ENCODE measurements at regions not wholly inside any gene's neighbourhood (a gene's known extent, or its start where the extent isn't known, plus 50 kb on each side); places are given as distances from the start of the nearest gene placed in this dataset.

GRCh38 chr18:75639472-75639831 is 211.9 kb upstream of the SMIM21 start:
- ChIA-PET POLR2A (no interaction called here), CTCF (no interaction called here)
- no peak for DNase-seq (ENCODE audit: extremely low spot score)
- TF ChIP-seq BHLHE40 (IDR thresholded peaks at IDR 0.05; ENCODE audit: borderline replicate concordance) = no peak
- TF ChIP-seq FOXA1 (IDR thresholded peaks at IDR 0.05) = no peak
- no peak for TF ChIP-seq CTBP1 (IDR thresholded peaks at IDR 0.05; ENCODE audit: borderline replicate concordance)
- TF ChIP-seq SP1 (IDR thresholded peaks at IDR 0.05) = no peak
- no peak for TF ChIP-seq NFRKB (IDR thresholded peaks at IDR 0.05)
- TF ChIP-seq LEF1 (IDR thresholded peaks at IDR 0.05; ENCODE audit: borderline replicate concordance) = no peak
- no peak for TF ChIP-seq ELF4 (IDR thresholded peaks at IDR 0.05)
- TF ChIP-seq ZNF384 (IDR thresholded peaks at IDR 0.05) = no peak
- no peak for TF ChIP-seq FOXM1 (IDR thresholded peaks at IDR 0.05; ENCODE audit: borderline replicate concordance)
- TF ChIP-seq PKNOX1 (IDR thresholded peaks at IDR 0.05) = no peak
- no peak for TF ChIP-seq FOXK2 (IDR thresholded peaks at IDR 0.05)
- TF ChIP-seq HDGF (IDR thresholded peaks at IDR 0.05; ENCODE audit: borderline replicate concordance) = no peak
- TF ChIP-seq TARDBP (IDR thresholded peaks at IDR 0.05) = no peak
- TF ChIP-seq ARNT (IDR thresholded peaks at IDR 0.05) = no peak
- TF ChIP-seq L3MBTL2 (conservative IDR thresholded peaks at IDR 0.05) = no peak
- TF ChIP-seq SUZ12 (IDR thresholded peaks at IDR 0.05) = no peak

- CTCF ChIA-PET = no interaction called here
- TF ChIP-seq ARNT (IDR thresholded peaks at IDR 0.05) = no peak
- no peak for TF ChIP-seq SUZ12 (IDR thresholded peaks at IDR 0.05)
- no peak for TF ChIP-seq SP1 (IDR thresholded peaks at IDR 0.05)
- no peak for TF ChIP-seq FOXK2 (IDR thresholded peaks at IDR 0.05)
- no peak for TF ChIP-seq FOXA1 (IDR thresholded peaks at IDR 0.05)
- TF ChIP-seq PKNOX1 (IDR thresholded peaks at IDR 0.05) = no peak
- no peak for TF ChIP-seq ELF4 (IDR thresholded peaks at IDR 0.05)
- TF ChIP-seq CTBP1 (IDR thresholded peaks at IDR 0.05; ENCODE audit: borderline replicate concordance) = no peak
- no peak for TF ChIP-seq L3MBTL2 (conservative IDR thresholded peaks at IDR 0.05)
- no peak for TF ChIP-seq BHLHE40 (IDR thresholded peaks at IDR 0.05; ENCODE audit: borderline replicate concordance)
- no peak for TF ChIP-seq ZNF384 (IDR thresholded peaks at IDR 0.05)
- no peak for TF ChIP-seq TARDBP (IDR thresholded peaks at IDR 0.05)
- TF ChIP-seq LEF1 (IDR thresholded peaks at IDR 0.05; ENCODE audit: borderline replicate concordance) = no peak
- no peak for TF ChIP-seq FOXM1 (IDR thresholded peaks at IDR 0.05; ENCODE audit: borderline replicate concordance)
- no peak for TF ChIP-seq HDGF (IDR thresholded peaks at IDR 0.05; ENCODE audit: borderline replicate concordance)
- no peak for TF ChIP-seq NFRKB (IDR thresholded peaks at IDR 0.05)
- POLR2A ChIA-PET = no interaction called here
- no peak for DNase-seq (ENCODE audit: extremely low spot score)
Observed at GRCh38 chr18:75638776-75639471, 211.4 kb upstream of the SMIM21 start.

- POLR2A ChIA-PET = no interaction called here
- TF ChIP-seq SUZ12 (IDR thresholded peaks at IDR 0.05) (no peak), SP1 (IDR thresholded peaks at IDR 0.05) (no peak), ZNF384 (IDR thresholded peaks at IDR 0.05) (no peak), LEF1 (IDR thresholded peaks at IDR 0.05; ENCODE audit: borderline replicate concordance) (no peak), PKNOX1 (IDR thresholded peaks at IDR 0.05) (no peak), FOXA1 (IDR thresholded peaks at IDR 0.05) (no peak), FOXK2 (IDR thresholded peaks at IDR 0.05) (no peak)
- DNase-seq (ENCODE audit: extremely low spot score) = no peak
- CTCF ChIA-PET = no interaction called here
Observed at GRCh38 chr18:75638223-75638775, 210.8 kb upstream of the SMIM21 start.

- ChIA-PET POLR2A (no interaction called here), CTCF (no interaction called here)
- TF ChIP-seq FOXK2 (IDR thresholded peaks at IDR 0.05) (no peak), SP1 (IDR thresholded peaks at IDR 0.05) (no peak), SUZ12 (IDR thresholded peaks at IDR 0.05) (no peak), L3MBTL2 (conservative IDR thresholded peaks at IDR 0.05) (no peak), LEF1 (IDR thresholded peaks at IDR 0.05; ENCODE audit: borderline replicate concordance) (no peak), BHLHE40 (IDR thresholded peaks at IDR 0.05; ENCODE audit: borderline replicate concordance) (no peak), FOXA1 (IDR thresholded peaks at IDR 0.05) (no peak), NFRKB (IDR thresholded peaks at IDR 0.05) (no peak), TARDBP (IDR thresholded peaks at IDR 0.05) (no peak), ZNF384 (IDR thresholded peaks at IDR 0.05) (no peak), ELF4 (IDR thresholded peaks at IDR 0.05) (no peak), PKNOX1 (IDR thresholded peaks at IDR 0.05) (no peak), FOXM1 (IDR thresholded peaks at IDR 0.05; ENCODE audit: borderline replicate concordance) (no peak), ARNT (IDR thresholded peaks at IDR 0.05) (no peak), HDGF (IDR thresholded peaks at IDR 0.05; ENCODE audit: borderline replicate concordance) (no peak), CTBP1 (IDR thresholded peaks at IDR 0.05; ENCODE audit: borderline replicate concordance) (no peak)
- no peak for DNase-seq (ENCODE audit: extremely low spot score)
Observed at GRCh38 chr18:75635096-75635495, 207.6 kb upstream of the SMIM21 start.

GRCh38 chr18:75625966-75626365 is 198.5 kb upstream of the SMIM21 start:
- POLR2A ChIA-PET = no interaction called here

More at GRCh38 chr18:75625966-75626365, 198.5 kb upstream of the SMIM21 start:
- no peak for DNase-seq (ENCODE audit: extremely low spot score)
- TF ChIP-seq ZNF384 (IDR thresholded peaks at IDR 0.05) = no peak
- TF ChIP-seq SP1 (IDR thresholded peaks at IDR 0.05) = no peak
- TF ChIP-seq LEF1 (IDR thresholded peaks at IDR 0.05; ENCODE audit: borderline replicate concordance) = no peak
- no peak for TF ChIP-seq TARDBP (IDR thresholded peaks at IDR 0.05)
- no peak for TF ChIP-seq ELF4 (IDR thresholded peaks at IDR 0.05)
- TF ChIP-seq FOXA1 (IDR thresholded peaks at IDR 0.05) = no peak
- no peak for TF ChIP-seq NFRKB (IDR thresholded peaks at IDR 0.05)
- no peak for TF ChIP-seq ARNT (IDR thresholded peaks at IDR 0.05)
- TF ChIP-seq SUZ12 (IDR thresholded peaks at IDR 0.05) = no peak
- TF ChIP-seq CTBP1 (IDR thresholded peaks at IDR 0.05; ENCODE audit: borderline replicate concordance) = no peak
- no peak for TF ChIP-seq HDGF (IDR thresholded peaks at IDR 0.05; ENCODE audit: borderline replicate concordance)
- no peak for TF ChIP-seq BHLHE40 (IDR thresholded peaks at IDR 0.05; ENCODE audit: borderline replicate concordance)
- CTCF ChIA-PET = no interaction called here
